ENCODE measurements at regions not wholly inside any gene's neighbourhood (a gene's known extent, or its start where the extent isn't known, plus 50 kb on each side); places are given as distances from the start of the nearest gene placed in this dataset.

GRCh38 chr18:64749884-64750283 lies 601.0 kb upstream of the LINC00305 start:
- POLR2A ChIA-PET (ENCODE audit: unreplicated experiment), result no interaction called here
- BruUV-seq (replicated peaks), result no TSS peak
- Histone ChIP-seq H4K20me1 (ENCODE audit: low read length) (no peaks in the 10 kb centered on the region), H3F3A (ENCODE audit: low read length, unreplicated experiment) (no peaks in the 10 kb centered on the region), H3K4me3 (ENCODE audit: low read length) (no peak overlapping the region), H2AFZ (ENCODE audit: low read length) (no peak overlapping the region), H3K36me3 (ENCODE audit: low read depth, low read length) (no peaks in the 10 kb centered on the region), H3K9ac (ENCODE audit: low read length) (no peak overlapping the region), H3K9me2 (replicated peaks; ENCODE audit: low read length) (no peaks in the 10 kb centered on the region), H3K4me1 (ENCODE audit: insufficient read depth, low read length) (no peaks in the 10 kb centered on the region), H3K27ac (ENCODE audit: low read length) (no peak overlapping the region), H3K9me3 (ENCODE audit: low read length) (no peaks in the 10 kb centered on the region), H3K4me2 (ENCODE audit: low read length) (no peak overlapping the region), H3K79me2 (ENCODE audit: low read length) (no peaks in the 10 kb centered on the region), H3K27me3 (ENCODE audit: low read length) (no peaks in the 10 kb centered on the region)
- CTCF ChIA-PET, result no interaction called here
- intact Hi-C loops (cut with micrococcal nuclease), result no loop called here
- DNase-seq, result no peak
- no peak for ATAC-seq
- TF ChIP-seq, protein P1, sequence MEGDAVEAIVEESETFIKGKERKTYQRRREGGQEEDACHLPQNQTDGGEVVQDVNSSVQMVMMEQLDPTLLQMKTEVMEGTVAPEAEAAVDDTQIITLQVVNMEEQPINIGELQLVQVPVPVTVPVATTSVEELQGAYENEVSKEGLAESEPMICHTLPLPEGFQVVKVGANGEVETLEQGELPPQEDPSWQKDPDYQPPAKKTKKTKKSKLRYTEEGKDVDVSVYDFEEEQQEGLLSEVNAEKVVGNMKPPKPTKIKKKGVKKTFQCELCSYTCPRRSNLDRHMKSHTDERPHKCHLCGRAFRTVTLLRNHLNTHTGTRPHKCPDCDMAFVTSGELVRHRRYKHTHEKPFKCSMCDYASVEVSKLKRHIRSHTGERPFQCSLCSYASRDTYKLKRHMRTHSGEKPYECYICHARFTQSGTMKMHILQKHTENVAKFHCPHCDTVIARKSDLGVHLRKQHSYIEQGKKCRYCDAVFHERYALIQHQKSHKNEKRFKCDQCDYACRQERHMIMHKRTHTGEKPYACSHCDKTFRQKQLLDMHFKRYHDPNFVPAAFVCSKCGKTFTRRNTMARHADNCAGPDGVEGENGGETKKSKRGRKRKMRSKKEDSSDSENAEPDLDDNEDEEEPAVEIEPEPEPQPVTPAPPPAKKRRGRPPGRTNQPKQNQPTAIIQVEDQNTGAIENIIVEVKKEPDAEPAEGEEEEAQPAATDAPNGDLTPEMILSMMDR (conservative IDR thresholded peaks at IDR 0.05; ENCODE audit: low read depth, low read length), result no peak
- no peak for TF ChIP-seq EZH2phosphoT487 (IDR thresholded peaks at IDR 0.05; ENCODE audit: borderline replicate concordance, low read length)
- TF ChIP-seq EZH2 (IDR thresholded peaks at IDR 0.05; ENCODE audit: low read length, unreplicated experiment), result no peak

DNA sequence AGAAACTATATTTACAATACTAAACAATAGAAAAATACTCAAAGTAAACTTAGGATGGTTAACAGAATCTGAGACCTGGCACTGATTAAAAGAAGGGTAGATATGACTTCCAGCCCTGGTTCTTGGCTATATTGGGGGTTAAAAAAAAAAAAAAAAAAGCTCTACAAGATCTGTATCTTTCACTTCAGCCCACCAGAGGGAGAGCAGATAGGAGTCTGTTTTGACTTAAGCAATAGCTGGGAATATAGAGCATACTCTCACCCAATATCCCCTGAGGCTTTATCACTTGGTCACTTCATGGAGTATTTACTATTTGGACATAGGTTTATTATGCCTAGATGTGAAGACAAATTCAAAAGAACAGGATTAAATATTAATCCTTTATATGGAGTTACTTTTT lies 598.9 kb upstream of the LINC00305 start:
- TF ChIP-seq EZH2 (IDR thresholded peaks at IDR 0.05; ENCODE audit: low read length, unreplicated experiment) (no peak), EZH2phosphoT487 (IDR thresholded peaks at IDR 0.05; ENCODE audit: borderline replicate concordance, low read length) (no peak)
- TF ChIP-seq, protein P1 (conservative IDR thresholded peaks at IDR 0.05; ENCODE audit: low read depth, low read length), result no peak; the same call in 1 of the 2 replicates
- no TSS peak for BruUV-seq (replicated peaks)
- no peaks in the 10 kb centered on the region for H3K27me3 ChIP-seq (ENCODE audit: low read length)
- H2AFZ ChIP-seq (ENCODE audit: low read length), result no peak overlapping the region
- intact Hi-C loops (cut with micrococcal nuclease), result no loop called here
- POLR2A ChIA-PET (ENCODE audit: unreplicated experiment), result no interaction called here
- no peaks in the 10 kb centered on the region for H4K20me1 ChIP-seq (ENCODE audit: low read length)
- no peak overlapping the region for H3K9ac ChIP-seq (ENCODE audit: low read length)
- H3K4me3 ChIP-seq (ENCODE audit: low read length), result no peak overlapping the region
- H3K4me1 ChIP-seq (ENCODE audit: insufficient read depth, low read length), result no peaks in the 10 kb centered on the region
- no peaks in the 10 kb centered on the region for H3K9me3 ChIP-seq (ENCODE audit: low read length)
- no peak for ATAC-seq
- no peaks in the 10 kb centered on the region for H3F3A ChIP-seq (ENCODE audit: low read length, unreplicated experiment)
- H3K79me2 ChIP-seq (ENCODE audit: low read length), result no peaks in the 10 kb centered on the region
- CTCF ChIA-PET, result interaction anchor here (0.5 kb wide), 1 partner anchor 98 kb away, joined by 3 read pairs; no protein-coding TSS in a partner anchor
- no peaks in the 10 kb centered on the region for H3K36me3 ChIP-seq (ENCODE audit: low read depth, low read length)
- no peak for DNase-seq
- H3K9me2 ChIP-seq (replicated peaks; ENCODE audit: low read length), result no peaks in the 10 kb centered on the region
- no peak overlapping the region for H3K4me2 ChIP-seq (ENCODE audit: low read length)
- no peak overlapping the region for H3K27ac ChIP-seq (ENCODE audit: low read length)

DNA sequence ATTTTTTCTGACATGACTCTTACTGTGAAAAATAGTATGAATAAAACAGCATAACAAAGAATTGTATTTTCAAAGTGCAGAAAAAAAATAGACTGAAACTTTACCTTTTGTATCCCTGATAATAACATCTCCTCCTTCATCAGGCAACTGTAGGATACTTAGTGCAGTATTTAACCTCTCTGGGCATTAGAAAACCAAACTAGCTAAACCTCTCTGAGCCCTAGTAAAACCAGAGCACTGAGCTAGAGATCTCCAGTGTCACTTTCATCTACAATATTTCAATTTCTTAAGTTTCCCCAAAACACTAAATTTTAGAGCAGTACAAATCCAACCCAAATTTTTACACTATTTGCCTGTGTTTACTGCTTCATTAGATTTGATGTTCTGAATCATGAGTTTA lies 594.0 kb upstream of the LINC00305 start:
- Histone ChIP-seq H3K4me1 (ENCODE audit: insufficient read depth, low read length) (no peaks in the 10 kb centered on the region), H3F3A (ENCODE audit: low read length, unreplicated experiment) (no peaks in the 10 kb centered on the region), H2AFZ (ENCODE audit: low read length) (no peak overlapping the region), H3K4me3 (ENCODE audit: low read length) (no peak overlapping the region), H4K20me1 (ENCODE audit: low read length) (no peaks in the 10 kb centered on the region), H3K36me3 (ENCODE audit: low read depth, low read length) (no peaks in the 10 kb centered on the region), H3K79me2 (ENCODE audit: low read length) (no peaks in the 10 kb centered on the region), H3K9ac (ENCODE audit: low read length) (no peak overlapping the region), H3K4me2 (ENCODE audit: low read length) (no peak overlapping the region), H3K9me3 (ENCODE audit: low read length) (no peaks in the 10 kb centered on the region), H3K27ac (ENCODE audit: low read length) (no peak overlapping the region), H3K9me2 (replicated peaks; ENCODE audit: low read length) (no peaks in the 10 kb centered on the region), H3K27me3 (ENCODE audit: low read length) (no peaks in the 10 kb centered on the region)
- CTCF ChIA-PET, result no interaction called here
- BruUV-seq (replicated peaks), result no TSS peak
- POLR2A ChIA-PET (ENCODE audit: unreplicated experiment), result no interaction called here
- intact Hi-C loops (cut with micrococcal nuclease), result no loop called here
- TF ChIP-seq EZH2phosphoT487 (IDR thresholded peaks at IDR 0.05; ENCODE audit: borderline replicate concordance, low read length), result no peak
- TF ChIP-seq EZH2 (IDR thresholded peaks at IDR 0.05; ENCODE audit: low read length, unreplicated experiment), result no peak
- TF ChIP-seq, protein P1 (conservative IDR thresholded peaks at IDR 0.05; ENCODE audit: low read depth, low read length), result no peak
- ATAC-seq (no peak), DNase-seq (no peak)

Measured in PC-3 (cell line).